GM19468 (cell line): ENCODE measurements at regions not wholly inside any gene's neighbourhood (a gene's known extent, or its start where the extent isn't known, plus 50 kb on each side); places are given as distances from the start of the nearest gene placed in this dataset.

Experiments used
- ATAC-seq: cut with Tn5 transposase; IDR thresholded peaks from one replicate; pipeline ENCODE4 v1.9.1; 2021; ENCODE audit warnings: mild to moderate bottlenecking, moderate library complexity, moderate number of reproducible peaks; ENCODE audit not compliant: unreplicated experiment; ENCODE audit errors: extremely low read depth

GRCh38 chr10:2982146-2982545 lies 85.2 kb upstream of the PFKP start:
- ATAC-seq = no peak

- no peak for ATAC-seq
Observed at GRCh38 chr10:2981361-2981801, 86.0 kb upstream of the PFKP start.

- no peak for ATAC-seq
Observed at GRCh38 chr10:2980791-2981360, 86.5 kb upstream of the PFKP start.

- ATAC-seq = no peak
Observed at GRCh38 chr10:2980116-2980515, 87.2 kb upstream of the PFKP start.

GRCh38 chr10:2979306-2979705 lies 88.0 kb upstream of the PFKP start:
- no peak for ATAC-seq

GRCh38 chr10:2978574-2979273 lies 88.6 kb upstream of the PFKP start:
- ATAC-seq = no peak

GRCh38 chr10:2978111-2978510 lies 89.2 kb upstream of the PFKP start:
- no peak for ATAC-seq

- no peak for ATAC-seq
Observed at GRCh38 chr10:2974503-2975207, 92.7 kb upstream of the PFKP start.

- no peak for ATAC-seq
Observed at GRCh38 chr10:2974083-2974482, 93.3 kb upstream of the PFKP start.

GRCh38 chr10:2972810-2973209 lies 94.5 kb upstream of the PFKP start:
- ATAC-seq = no peak

GRCh38 chr10:2972216-2972615 lies 95.1 kb upstream of the PFKP start:
- no peak for ATAC-seq

GRCh38 chr10:2970190-2970823 lies 97.0 kb upstream of the PFKP start:
- ATAC-seq = no peak

GRCh38 chr10:2968401-2969058 lies 98.8 kb upstream of the PFKP start:
- no peak for ATAC-seq

GRCh38 chr10:2966134-2966533 lies 101.2 kb upstream of the PFKP start:
- ATAC-seq = no peak

- ATAC-seq = no peak
Observed at GRCh38 chr10:2964632-2965296, 102.6 kb upstream of the PFKP start.

GRCh38 chr10:2963889-2964631 lies 103.3 kb upstream of the PFKP start:
- no peak for ATAC-seq

- ATAC-seq = no peak
Observed at GRCh38 chr10:2962194-2962593, 105.2 kb upstream of the PFKP start.

GRCh38 chr10:2958659-2959058 lies 108.7 kb upstream of the PFKP start:
- ATAC-seq = no peak

- ATAC-seq = no peak
Observed at GRCh38 chr10:2957785-2958184, 109.6 kb upstream of the PFKP start.
